HuH-7.5 (cell line): ENCODE measurements at regions not wholly inside any gene's neighbourhood (a gene's known extent, or its start where the extent isn't known, plus 50 kb on each side); places are given as distances from the start of the nearest gene placed in this dataset.
"Not testable (repeated sequence)": the region's sequence is repeated elsewhere in the genome, so short reads cannot be mapped to it uniquely, and the experiment has no call there.

Experiments used
- DNase-seq: peaks from one replicate; pipeline ENCODE4 v3.0.0; 2011; ENCODE audit warnings: low spot score

DNA sequence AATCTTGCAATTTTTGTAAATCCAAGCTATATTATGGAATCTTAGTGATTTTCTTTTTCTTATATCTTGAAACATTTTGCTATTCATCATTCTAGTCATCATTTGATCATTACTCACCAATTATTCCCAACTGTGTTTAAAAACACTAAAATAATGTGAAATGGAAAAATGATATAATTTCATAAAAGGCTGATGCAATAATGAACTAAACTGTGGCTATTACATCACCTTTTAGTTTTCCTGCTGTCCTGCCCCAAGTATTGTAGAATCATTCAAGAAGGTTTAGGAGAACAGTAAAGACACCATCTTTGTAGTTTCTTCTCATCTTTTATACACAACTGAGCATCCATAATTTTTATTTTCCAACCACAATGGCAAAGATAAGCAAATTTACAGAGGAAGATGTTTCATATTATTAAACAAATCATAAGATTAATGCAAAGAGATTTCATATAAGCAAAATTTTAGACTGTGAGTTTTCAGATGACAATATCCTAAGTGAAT is 431.0 kb upstream of the SLC30A5 start:
- DNase-seq, result no peak

DNA sequence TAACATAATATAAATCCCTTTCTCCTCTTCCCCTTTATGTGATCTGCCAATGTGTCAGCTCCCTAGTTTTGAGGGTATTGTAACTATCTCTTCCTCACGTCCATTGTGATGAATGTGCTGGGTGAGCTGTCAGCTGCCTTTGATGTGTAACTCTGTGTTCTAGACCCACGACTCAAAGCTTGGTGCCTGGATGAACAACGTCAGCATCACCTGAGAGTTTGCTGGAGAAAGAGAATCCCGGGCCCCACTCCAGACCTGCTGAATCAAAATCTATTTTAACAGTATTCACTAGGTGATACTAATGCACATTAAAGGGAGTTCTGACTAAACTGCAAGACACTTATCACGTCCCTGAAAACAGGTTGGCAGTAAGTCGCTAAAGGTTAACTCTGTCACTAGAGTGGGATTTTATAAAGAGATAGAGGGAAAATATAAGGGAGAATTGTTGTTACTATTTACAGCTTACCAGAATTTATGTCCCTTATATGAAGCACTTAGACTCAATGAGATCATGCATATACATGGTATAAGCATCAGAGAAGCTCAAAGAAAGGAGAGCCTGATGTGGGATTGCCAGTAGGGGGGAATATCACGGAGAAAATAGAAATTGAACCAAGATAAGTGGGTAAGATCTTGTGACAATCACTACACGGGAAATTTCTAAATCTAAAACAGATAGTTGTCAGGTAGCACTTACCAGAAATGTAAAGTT is 423.8 kb upstream of the SLC30A5 start:
- no peak for DNase-seq

DNA sequence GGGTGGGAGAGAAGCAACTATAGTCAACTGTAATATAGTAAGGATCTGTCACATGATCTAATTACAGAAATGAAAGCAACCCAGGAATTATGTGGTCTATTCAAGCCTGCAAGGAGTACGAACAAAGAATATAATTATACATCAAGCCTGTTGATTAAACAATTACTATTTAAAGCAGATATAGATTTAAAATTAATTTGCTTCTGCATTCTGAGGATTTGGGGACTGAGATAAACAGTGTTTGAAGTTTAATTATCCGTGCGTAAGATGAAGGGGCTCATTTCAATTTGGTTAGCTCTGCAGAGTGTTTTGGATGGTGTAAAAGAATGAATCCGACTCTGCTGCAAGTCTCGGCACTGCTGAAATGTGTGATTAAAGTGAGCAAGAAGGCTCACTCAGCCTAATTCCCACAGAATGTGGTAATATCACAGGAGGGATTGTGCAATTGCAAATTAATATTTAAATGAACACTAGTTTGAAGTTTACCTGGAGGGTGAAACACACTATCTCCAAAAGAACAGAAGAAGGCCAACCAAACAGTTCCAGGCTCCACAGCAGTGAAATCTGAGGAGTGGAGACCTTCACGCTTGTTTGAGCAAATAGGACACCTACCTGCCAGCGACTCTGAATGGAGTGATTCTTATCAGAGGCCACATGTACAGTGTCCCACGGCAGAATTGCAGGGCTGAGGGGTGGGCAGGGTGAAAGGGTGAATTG is 420.6 kb upstream of the SLC30A5 start:
- DNase-seq, result no peak

DNA sequence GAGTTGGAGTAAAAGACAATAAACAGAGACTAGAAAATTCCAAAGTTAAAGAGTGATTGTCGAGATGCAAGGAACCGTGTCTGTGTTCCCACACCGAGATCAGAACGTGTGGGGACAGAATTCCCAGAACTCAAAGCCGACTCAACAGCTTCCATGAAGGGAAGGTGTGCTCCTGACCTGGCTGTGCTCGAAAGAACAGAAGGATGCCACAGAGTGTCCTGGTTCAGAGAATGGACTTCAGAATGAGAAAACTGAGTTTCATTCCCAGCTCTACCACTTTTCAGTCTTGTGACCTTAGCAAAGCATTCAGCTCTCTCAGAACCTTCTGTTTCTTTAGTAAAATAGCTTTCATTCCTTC is 420.0 kb upstream of the SLC30A5 start:
- DNase-seq, result no peak

DNA sequence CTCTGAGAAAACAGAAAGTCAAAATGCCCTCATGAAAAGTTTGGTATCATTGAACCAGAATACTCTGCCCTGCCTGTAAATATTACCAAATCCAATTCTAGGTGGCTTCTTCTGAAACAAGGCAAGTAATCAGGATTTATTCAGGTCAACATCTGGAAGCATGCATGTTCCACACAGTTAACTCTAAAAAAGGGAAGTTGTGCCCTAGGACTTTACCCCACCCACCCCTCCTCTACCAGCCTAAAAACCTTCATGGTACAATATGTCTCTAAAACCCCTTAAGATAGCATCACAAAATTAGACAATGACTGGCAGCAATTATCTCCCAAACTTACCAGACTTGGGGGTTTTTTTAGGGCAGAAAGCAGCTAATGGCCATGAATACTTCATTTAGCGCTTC is 414.8 kb upstream of the SLC30A5 start:
- DNase-seq, result no peak

DNA sequence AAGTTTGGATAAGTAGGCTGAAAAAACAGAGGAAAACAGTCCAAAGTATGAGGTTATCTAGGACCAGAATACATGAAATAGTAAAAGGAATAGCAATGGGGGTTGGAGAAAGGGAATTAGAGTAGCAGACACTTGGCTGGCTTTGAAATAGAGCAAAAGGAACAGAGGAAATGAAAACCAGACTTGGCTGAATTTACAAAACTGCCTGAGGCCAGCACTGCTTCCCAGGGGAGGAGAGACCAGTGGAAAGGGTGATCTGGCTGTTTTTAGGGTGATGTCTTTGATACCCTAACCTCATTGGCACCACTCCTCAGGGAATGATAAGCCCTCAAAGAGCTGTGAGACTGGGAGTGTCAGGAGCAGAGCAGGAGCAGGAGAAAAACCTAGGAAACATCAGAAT is 413.4 kb upstream of the SLC30A5 start:
- no peak for DNase-seq

DNA sequence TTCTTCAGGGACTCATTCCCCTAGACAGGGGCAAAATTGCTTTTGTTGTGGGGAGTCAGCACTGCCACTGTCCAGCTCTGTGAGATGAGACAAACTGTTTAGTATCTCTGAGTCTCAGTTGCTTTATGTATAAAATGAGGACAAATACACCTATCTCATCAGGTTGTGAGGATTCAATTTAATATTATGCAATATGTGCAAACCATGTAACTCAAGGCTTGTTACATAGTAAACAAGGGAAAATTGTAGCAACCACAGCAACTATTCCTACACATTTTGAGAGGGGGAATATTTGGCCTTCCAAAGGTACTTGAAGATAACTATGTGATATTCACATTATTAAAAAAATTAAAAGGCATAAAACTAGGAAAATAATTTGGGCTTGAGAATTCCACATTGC is 411.9 kb upstream of the SLC30A5 start:
- DNase-seq, result no peak

DNA sequence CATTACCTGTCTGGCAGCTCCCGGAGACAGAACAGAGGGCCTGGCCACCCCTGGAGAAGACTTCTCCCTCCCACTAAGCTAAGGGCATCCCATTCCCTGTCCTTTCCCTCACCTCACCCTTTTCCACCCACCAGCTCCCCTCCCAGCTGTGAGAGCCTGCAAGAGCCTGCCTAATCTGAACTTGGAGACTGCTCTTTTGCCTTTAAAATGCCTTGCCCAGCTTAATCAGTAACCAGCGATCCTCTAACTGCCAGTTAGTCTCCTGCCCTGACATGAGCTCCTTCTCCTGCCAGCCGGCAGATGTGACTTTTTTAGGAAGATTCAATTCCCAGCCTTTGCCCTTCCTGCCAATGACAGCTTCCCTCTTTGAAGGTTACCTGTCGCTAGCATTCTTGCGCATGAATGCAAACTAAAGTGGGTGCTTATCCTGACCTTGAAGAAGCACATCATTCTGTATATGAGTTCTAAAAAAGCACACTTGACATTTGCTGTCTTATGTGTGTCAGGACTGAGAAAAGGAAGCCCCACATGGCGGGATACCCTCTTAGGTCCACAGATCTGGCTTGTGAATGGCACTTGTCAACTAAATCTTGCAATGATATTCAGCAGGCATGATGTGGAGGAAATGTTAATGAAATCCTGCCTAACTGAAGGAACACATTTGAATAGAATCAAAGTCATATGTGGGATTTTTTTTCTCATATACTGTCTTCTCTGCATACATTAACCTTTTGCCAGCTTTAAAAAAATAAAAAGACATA is 411.2 kb upstream of the SLC30A5 start:
- peak; percentile 7 for DNase-seq

DNA sequence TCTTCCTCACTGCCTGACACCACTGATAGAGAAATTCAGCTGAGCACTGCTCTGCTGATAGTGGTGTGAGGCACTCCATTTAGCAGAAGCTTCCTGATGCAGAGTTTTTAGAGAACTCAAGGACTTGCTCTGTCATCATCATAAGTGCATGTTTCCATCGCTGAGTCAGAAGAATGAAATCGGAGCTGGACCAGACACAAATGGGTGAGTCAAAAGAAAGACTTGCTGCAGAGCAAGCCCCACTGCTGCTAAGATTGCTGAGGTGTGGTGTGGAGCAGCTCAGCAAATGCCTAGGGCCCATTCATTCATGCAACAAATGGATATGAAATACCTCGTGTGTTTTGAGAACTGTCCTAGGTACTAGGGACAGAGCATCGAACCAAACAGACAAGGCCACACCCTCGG is 410.2 kb upstream of the SLC30A5 start:
- no peak for DNase-seq

DNA sequence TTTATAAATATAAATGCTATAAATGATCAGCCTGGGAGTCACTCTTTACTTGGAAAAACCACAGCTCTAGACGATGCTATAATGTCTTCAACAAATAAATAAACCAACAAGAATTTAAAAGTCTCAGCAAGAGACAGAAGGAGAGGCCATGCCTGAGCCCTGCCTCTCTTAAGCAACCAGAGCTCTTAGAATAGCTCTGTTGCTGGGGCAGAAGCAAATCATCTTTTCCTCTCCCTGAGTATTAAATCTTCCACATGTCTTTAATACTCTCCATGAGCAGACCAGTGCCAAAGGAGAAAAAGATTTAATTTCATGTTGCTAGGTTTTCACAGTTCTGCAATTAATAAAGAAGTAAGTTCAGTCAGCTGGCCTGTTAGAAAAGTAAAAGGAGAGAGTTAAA is 408.0 kb upstream of the SLC30A5 start:
- no peak for DNase-seq

DNA sequence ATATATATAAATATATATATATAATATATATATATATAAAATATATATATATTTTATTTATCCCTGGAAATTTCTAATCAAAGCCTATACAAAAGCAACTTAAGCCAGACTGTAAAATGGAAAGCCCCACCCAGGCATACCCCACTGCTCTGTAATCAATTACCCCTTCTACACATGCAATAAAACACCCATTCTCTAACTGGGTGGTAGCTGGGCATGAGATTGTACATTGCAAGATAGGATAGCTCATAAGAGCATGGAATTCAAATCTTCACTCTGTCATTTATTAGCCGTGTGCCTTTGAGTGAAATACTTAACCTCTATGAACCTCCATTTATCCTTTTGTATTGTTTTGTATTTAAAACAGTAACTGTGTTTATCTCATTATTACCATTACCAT is 405.3 kb upstream of the SLC30A5 start:
- no peak for DNase-seq

DNA sequence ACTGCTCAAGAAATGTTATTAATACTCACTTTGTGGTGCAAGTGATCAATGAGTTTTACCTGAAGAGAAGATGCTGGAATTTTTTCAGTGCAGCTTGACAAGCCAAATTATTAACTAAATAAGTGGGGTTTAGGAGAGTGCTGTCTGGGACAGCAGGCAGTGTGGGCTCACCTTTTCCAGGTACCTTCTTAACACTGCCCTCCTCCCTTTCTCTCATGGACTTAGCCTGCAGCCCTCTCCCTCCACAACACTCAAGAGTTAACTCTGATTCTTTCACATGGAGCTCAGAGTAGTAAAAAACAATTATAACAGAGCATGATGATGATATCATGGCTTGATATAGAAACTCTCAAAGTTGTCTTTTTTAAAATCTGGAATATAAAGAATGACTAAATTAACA is 404.8 kb upstream of the SLC30A5 start:
- DNase-seq, result no peak

DNA sequence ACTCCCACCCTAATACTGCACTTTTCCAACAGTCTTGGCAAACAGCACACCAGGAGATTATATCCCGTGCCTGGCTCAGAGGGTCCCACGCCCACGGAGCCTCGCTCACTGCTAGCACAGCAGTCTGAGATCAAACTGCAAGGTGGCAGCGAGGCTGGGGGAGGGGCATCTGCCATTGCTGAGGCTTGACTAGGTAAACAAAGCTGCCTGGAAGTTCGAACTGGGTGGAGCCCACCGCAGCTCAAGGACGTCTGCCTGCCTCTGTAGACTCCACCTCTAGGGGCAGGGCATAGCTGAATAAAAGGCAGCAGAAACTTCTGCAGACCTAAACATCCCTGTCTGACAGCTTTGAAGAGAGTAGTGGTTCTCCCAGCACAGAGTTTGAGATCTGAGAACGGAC is 401.9 kb upstream of the SLC30A5 start:
- not testable (repeated sequence) for DNase-seq

DNA sequence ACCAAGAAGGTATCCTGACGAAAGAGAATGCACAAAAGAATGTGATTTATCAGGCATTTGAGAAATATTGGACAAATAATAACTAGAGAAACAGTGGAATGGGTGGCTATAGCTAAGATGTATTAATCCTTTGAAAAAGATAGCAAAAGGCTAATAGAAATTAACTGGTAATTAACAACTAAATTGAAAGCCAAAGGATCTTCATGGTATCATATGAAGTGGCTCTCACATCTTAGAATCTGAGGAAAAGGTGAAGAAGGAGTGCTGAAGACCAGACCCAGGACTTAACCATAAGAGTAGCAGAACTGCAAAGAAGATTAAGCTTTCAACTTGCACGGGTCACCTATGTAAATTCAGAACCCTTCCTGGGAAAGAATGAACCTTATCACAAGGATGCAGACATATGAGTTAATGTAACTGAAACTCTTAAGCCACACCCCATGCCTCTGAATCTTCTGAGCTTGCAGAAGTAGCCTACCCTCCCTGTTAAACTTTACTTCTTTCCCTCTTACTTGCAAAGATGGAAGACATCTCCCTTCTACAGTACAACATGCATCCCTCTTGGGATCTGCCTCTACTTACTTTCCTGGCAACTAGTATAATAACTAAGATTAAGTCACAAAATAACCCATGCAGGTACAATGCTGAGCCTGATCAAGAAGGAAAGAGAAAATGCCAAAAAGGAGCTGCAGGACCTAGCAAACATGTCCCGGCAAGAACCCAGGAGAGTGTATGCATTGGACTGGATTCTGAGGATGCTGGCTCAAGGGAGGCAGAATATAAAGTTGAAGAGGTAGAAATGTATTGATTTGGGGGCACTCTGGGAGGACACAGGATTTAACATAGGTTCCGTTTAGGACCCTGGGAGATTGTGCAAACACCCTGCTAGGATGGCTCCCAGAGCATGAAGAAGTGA is 395.5 kb upstream of the SLC30A5 start:
- no peak for DNase-seq

DNA sequence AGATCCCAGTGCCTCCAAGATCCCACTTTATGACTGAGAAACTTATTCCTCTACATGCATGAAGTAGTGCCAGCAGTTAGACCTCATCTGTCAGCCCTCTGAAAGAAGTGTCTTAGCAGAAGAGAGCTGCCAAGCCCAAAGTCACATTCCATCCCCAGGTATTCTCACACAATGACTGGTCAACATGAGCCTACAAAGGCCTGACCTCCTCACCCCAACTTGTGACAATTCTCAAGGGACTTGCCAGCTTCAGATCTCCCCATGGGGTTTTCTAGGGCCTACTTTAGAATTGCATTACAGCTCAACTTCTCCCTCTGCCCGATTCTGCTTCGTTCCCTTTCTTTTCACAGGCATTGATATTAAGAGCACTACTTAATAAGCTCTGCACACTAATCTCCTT is 393.8 kb upstream of the SLC30A5 start:
- DNase-seq, result no peak

DNA sequence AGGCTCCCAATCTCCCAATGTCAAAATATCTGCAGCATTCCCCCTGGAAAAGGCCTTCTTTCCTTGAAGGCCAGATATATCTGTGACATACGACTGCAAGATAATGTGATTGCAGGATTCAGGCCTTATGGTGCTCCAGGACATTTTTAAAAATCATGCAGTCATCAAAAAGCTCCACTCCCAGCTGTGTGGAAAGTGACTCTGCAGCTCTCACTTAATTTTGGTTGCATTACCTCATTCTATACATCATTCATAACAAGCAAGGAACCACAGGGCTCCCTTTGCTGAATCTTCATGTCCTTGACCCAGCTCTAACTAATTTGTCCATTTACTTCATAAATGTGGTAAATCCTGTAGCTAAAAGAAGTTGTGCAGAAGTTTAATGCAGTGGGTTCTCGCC is 386.2 kb upstream of the SLC30A5 start:
- DNase-seq, result no peak

DNA sequence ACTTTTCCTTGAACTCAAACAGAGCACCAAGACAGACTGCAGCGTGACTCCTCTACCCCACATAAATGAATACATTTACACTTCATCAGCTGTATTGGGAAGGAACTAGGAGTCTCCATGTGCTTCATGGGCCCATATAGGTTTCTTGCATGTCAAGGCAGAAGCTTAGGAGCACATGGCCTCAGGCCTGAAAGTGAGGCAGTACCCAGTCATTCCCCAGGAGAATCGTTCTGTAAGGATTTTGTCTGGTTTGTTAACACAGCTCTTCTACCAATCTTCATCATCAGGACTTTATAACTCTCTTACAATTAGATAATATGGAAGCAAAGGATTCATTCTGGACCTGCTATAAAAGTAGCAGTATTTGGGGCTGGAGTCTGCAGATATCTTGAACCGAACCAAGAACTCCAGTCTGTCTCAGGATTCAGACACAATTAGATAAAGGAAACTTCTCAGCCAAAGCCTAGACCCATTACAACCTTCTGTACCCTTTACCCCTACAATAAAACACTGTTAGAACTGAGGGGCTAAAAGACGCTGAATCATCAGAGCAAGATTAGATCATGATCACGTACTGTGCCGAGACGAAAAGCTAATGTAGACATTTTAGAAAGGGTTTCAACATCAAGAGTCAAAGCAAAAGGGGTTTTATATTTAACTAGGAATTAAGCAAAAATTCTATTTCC is 385.5 kb upstream of the SLC30A5 start:
- no peak for DNase-seq

DNA sequence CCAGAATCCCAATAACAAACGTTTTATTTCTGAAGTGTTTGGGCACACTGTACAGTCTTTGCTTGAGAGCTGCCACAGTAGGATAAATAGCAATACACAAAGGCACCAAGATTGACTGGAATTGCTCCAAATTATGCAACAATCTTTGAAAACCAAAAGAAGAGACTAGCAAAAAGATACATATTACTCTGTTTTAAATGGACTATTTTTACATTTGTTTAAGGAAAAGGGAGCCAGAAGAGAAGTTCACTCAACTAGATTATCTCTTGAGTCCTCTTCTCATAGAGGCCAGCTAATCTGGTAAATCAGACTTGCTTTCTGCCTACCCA is 385.0 kb upstream of the SLC30A5 start:
- DNase-seq, result no peak

DNA sequence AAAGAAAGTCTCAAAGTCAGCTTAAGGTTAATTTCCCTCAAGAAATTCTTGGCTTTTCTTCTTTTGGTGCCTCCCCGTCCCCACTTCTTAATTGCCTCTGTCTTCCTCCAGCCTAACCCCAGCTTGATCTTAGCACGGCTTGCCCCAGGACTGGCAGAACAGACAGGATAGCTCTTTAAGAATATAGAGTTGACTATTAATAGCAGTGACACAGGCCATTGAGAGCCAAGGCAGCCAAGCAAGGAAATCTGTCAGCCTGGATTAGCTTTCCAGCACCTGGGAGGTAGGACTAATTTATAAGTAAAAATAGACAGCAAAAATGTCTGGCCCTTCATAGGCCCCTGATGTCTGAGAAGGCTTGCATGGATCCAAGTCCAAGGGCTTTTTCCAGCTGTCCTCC is 384.6 kb upstream of the SLC30A5 start:
- DNase-seq, result no peak

DNA sequence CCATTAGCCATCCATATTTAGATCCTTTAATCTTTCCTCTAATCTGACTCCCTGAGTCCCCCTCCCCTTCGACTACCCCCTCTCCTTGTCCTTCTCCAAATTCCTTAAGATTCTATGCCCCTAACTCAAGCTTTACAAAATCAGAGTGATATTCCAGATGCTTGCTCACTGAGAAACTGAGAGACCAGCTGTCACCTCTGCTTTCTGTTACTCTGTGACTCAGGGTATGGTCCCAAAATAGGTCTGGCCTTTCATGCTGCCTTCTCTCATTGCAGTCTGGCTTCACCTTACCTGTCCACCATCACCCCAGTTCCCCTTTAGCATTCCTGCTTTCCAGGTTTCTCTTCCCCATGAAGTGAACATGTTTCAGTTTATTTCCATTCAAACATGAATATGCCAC is 383.3 kb upstream of the SLC30A5 start:
- no peak for DNase-seq
